Skeletal muscle tissue (tissue), 3 donors: ENCODE measurements at regions not wholly inside any gene's neighbourhood (a gene's known extent, or its start where the extent isn't known, plus 50 kb on each side); places are given as distances from the start of the nearest gene placed in this dataset.
"Not testable (repeated sequence)": the region's sequence is repeated elsewhere in the genome, so short reads cannot be mapped to it uniquely, and the experiment has no call there.

Experiments used
- H3K27ac ChIP-seq: one replicate; pipeline ENCODE4 v1.7.0; 2013; ENCODE audit warnings: mild to moderate bottlenecking, low read depth, low read length, inconsistent platforms
- H3K27me3 ChIP-seq, 3 donors: one replicate each; pipeline ENCODE4 v1.7.0; 2013; ENCODE audit warnings: low read length in 3 of 3; ENCODE audit not compliant: control insufficient read depth in 3 of 3, insufficient read depth in 3 of 3
- H3K36me3 ChIP-seq, 3 donors: one replicate each; pipeline ENCODE4 v1.7.0; 2013; ENCODE audit warnings: low read length in 3 of 3; ENCODE audit not compliant: control insufficient read depth in 3 of 3, insufficient read depth in 3 of 3
- H3K4me1 ChIP-seq, 3 donors: one replicate each; pipeline ENCODE4 v1.7.0; 2013; ENCODE audit warnings: low read length in 3 of 3, mild to moderate bottlenecking in 3 of 3; ENCODE audit not compliant: control insufficient read depth in 3 of 3, insufficient read depth in 3 of 3
- H3K4me3 ChIP-seq, 3 donors: one replicate each; pipeline ENCODE4 v1.7.0; 2013; ENCODE audit warnings: low read length in 3 of 3
- H3K9ac ChIP-seq, 3 donors: one replicate each; pipeline ENCODE4 v1.7.0; 2013; ENCODE audit warnings: low read length in 3 of 3, mild to moderate bottlenecking in 3 of 3, moderate library complexity in 2 of 3, low read depth in 1 of 3
- H3K9me3 ChIP-seq, 3 donors: one replicate each; pipeline ENCODE4 v1.7.0; 2013; ENCODE audit warnings: low read length in 3 of 3; ENCODE audit not compliant: control insufficient read depth in 3 of 3
- donor health status: Osteomylitis.

DNA sequence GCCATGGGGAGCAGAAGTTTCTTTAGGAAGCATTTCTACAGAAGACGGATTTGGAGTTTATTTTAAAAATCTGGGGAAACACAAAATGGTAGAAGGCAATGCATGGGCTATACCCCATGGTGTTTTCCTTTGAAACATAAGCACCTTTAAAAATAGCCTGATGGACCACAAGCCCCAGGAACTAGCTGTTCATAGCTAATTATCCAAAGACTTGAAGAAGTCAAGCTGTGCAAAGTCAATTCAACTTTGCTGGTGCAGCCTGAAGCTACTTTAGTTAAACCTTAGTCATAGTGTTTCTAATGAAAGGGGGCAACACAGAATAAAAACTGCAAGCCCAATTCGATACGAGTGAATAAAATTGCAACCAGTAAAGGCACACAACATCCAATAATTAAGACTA lies 732.5 kb downstream of the GALC start:
- Histone ChIP-seq H3K4me1 (no peaks in the 10 kb centered on the region), H3K9me3 (peaks cover 0 to 2% (median 0%) of the 10 kb centered on the region in 3 donors), H3K36me3 (no peaks in the 10 kb centered on the region), H3K4me3 (no peak overlapping the region), H3K9ac (no peak overlapping the region), H3K27me3 (no peaks in the 10 kb centered on the region), H3K27ac (no peak overlapping the region)

DNA sequence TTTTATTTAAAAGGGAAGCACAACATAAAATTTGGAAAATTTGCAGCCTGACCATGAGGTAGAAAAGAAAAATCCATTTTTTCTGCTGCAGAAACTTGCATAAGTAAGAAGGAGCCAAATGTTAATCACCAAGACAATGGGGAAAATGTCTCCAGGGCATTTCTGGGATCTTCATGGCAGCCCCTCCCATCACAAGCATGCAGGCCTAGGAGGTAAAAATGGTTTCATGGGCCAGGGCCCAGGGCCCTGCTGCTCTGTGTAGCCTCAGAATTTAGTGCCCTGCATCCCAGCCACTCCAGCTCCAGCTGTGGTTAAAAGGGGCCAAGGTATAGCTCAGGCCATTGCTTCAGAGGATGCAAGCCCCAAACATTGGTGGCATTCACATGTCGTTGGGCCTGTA lies 735.6 kb downstream of the GALC start:
- Histone ChIP-seq H3K27me3 (no peaks in the 10 kb centered on the region), H3K36me3 (no peaks in the 10 kb centered on the region), H3K4me3 (no peak overlapping the region), H3K27ac (no peak overlapping the region), H3K9me3 (no peaks in the 10 kb centered on the region), H3K4me1 (no peaks in the 10 kb centered on the region), H3K9ac (no peak overlapping the region)

DNA sequence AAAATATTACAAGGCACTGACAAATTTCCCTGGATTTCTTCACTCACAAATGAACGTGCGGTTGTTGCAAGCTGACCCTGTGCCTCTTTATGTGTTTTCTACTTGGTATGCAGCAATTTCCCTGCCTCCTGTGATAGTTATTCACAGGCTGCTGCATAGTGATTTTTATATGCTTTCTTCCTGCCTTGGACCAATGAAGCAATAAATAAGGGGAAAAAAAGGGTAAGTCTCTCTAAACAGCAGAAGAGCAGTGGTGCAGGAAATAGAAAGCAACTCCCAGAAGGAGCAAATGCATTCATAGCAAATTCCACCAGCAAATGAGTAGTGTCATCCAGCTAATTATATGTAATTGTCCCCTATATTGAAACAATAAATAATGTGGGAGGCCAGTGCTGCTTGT lies 737.9 kb downstream of the GALC start:
- Histone ChIP-seq H3K4me1 (no peaks in the 10 kb centered on the region), H3K4me3 (no peak overlapping the region), H3K9ac (no peak overlapping the region), H3K9me3 (no peaks in the 10 kb centered on the region), H3K27me3 (no peaks in the 10 kb centered on the region), H3K27ac (no peak overlapping the region), H3K36me3 (no peaks in the 10 kb centered on the region)

DNA sequence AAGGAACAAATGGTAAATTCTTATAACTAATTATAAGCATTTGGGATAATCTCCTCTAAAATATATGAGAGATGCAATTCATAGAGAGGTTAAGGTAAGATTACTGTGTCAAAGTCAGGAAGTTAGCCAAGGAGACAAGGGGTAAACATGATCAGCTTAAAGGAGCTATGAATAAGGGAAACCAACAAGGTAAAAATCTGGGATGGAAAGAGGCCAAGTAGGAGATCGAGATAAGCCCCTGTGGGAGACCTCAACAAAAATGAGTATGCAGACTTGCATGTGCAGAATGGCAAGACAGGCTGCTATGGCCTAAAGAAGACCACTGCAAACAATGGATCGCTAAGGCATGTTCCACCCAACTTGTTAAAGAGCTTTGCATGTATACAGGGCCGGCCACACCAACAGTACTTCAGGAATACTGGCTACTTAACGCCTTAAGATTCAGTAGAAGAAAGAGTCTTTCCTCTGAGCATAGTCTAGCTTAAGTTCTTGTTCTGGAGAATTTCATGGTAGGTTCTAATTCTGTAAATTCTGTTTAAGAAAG lies 738.6 kb downstream of the GALC start:
- Histone ChIP-seq H3K9ac (no peak overlapping the region), H3K4me1 (no peaks in the 10 kb centered on the region), H3K4me3 (no peak overlapping the region), H3K27ac (no peak overlapping the region), H3K36me3 (no peaks in the 10 kb centered on the region), H3K27me3 (no peaks in the 10 kb centered on the region), H3K9me3 (no peaks in the 10 kb centered on the region)

DNA sequence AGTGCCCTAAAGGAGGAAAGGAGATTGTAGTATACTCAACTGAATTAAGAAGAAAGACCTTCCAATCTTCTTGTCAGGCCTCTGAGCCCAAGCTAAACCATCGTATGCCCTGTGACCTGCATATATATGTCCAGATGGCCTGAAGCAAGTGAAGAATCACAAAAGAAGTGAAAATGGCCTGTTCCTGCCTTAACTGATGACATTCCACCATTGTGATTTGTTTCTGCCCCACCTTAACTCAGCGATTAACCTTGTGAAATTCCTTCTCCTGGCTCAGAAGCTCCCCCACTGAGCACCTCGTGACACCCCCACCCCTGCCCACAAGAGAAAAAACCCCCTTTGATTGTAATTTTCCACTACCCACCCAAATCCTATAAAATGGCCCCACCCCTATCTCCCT lies 739.2 kb downstream of the GALC start:
- not testable (repeated sequence) for H3K36me3 ChIP-seq, H3K4me3 ChIP-seq, H3K27ac ChIP-seq, H3K27me3 ChIP-seq, H3K9me3 ChIP-seq, H3K9ac ChIP-seq, H3K4me1 ChIP-seq

DNA sequence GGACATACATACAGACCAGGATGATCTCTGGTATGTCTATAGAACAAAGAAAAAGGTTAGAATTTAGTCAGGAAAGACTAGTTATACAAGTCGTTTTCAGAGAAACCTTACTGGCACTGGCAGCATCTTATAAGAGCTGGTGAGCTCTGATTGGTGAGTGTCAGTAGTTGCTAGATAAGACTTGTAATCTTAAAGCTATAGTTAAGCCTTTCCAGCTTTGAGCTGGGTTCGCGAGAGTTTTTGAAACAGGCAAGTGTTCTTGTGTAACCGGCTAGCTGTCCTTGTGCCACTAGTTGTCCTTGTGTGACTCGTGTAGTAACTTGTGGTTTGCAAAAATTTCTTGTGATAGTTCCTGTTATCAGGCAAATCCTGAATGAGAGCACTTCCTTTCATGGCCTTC lies 740.9 kb downstream of the GALC start:
- no peak overlapping the region for H3K9ac ChIP-seq
- H3K36me3 ChIP-seq: no peaks in the 10 kb centered on the region
- H3K9me3 ChIP-seq: peaks cover 0 to 2% (median 0%) of the 10 kb centered on the region in 3 donors
- no peak overlapping the region for H3K27ac ChIP-seq
- H3K4me3 ChIP-seq: no peak overlapping the region
- H3K4me1 ChIP-seq: no peaks in the 10 kb centered on the region
- no peaks in the 10 kb centered on the region for H3K27me3 ChIP-seq

DNA sequence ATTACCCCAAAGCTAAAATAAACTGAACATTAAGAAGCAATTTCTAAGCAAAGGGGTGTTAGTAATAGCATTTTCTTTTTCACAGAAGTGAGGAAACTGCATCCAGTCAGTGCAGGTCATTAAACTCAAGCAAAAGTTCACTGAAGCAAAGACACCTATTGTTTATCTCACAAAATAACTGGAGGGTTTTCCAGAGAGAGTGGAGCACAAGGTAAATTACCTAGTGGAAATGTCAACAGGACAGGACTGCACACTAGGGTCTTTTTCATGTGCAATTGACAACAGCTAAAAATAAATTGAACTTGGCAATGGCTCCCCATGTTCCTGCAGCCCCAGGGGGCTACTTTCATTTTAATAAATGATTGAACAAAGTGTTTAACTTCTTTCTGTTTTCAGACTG lies 742.0 kb downstream of the GALC start:
- H3K4me1 ChIP-seq: no peaks in the 10 kb centered on the region
- H3K9me3 ChIP-seq: peaks cover 0 to 2% (median 0%) of the 10 kb centered on the region in 3 donors

DNA sequence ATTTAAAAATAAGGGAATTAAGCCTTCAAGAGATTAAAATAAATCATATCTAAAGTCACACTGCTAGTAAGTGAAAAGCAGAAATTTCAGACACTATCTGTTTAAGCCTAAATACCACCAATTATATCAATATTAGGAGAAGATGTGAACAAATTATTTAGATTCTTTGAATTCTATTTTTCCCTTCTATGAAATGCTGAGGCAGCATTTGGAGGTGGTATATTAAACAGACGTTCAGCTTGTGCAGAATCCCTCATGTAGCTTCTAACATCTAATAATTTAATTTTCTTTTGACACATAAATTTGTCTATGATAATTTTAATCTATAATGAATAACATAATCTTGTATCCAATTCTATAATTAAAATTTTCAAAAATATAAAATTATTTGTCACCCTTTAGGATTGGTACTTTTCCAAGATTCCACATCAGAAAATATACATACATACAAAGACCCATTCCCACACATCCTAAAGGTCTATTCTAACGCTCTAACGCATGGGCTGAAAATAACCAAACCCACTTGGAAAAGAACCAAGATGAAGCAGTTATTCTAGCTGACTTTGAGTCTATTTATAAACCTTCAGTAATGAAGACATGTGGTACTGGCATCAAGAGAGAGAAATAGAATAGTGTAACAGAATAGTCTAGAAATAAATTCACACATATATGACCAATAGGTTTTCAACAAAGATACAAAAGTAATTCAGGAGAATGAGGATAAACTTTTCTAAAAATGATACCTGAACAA lies 751.8 kb downstream of the GALC start:
- Histone ChIP-seq H3K36me3 (no peaks in the 10 kb centered on the region), H3K4me1 (no peaks in the 10 kb centered on the region), H3K9me3 (no peaks in the 10 kb centered on the region), H3K27ac (no peak overlapping the region), H3K9ac (no peak overlapping the region), H3K27me3 (no peaks in the 10 kb centered on the region), H3K4me3 (no peak overlapping the region)

More for the DNA sequence above, 742.0 kb downstream of the GALC start:
- Histone ChIP-seq H3K9ac (no peak overlapping the region), H3K27me3 (no peaks in the 10 kb centered on the region), H3K27ac (no peak overlapping the region), H3K36me3 (no peaks in the 10 kb centered on the region), H3K4me3 (no peak overlapping the region)

DNA sequence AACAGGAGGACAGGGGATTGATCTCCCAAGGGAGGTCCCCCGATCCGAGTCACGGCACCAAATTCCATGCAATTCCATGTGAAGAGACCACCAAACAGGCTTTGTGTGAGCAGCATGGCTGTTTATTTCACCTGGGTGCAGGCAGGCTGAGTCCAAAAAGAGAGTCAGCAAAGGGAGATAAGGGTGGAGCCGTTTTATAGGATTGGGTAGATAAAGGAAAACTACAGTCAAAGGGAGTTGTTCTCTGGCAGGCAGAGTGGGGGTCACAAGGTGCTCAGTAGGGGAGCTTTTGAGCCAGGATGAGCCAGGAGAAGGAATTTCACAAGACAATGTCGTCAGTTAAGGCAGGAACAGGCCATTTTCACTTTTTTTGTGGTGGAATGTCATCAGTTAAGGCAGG lies 752.7 kb downstream of the GALC start:
- not testable (repeated sequence) for H3K4me1 ChIP-seq, H3K9ac ChIP-seq, H3K4me3 ChIP-seq, H3K27me3 ChIP-seq, H3K36me3 ChIP-seq, H3K27ac ChIP-seq, H3K9me3 ChIP-seq

DNA sequence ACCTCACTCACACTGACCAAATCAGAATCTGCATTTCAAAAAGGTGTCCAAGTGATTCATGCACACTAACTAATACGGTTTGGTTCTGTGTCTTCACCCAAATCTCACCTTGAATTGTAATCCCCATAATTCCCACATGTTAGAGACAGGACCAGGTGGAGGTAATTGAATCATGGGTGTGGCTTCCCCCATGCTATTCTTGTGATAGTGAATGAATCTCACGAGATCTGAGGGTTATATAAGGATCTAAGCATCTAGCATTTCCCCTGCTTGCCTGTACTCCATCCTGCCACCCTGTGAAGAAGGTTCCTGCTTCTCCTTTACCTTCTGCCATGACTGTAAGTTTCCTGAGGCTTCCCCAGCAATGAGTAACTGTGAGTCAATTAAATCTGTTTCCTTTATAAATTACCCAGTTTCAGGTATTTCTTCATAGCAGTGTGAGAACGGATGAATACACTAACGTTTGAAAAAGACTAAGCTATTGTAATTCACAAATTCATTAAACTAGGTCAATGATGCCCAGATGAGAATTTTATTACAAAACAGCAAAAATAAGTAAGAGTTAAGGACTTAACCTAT lies 759.1 kb downstream of the GALC start:
- Histone ChIP-seq H3K9me3 (peaks cover 0 to 2% (median 0%) of the 10 kb centered on the region in 3 donors), H3K36me3 (no peaks in the 10 kb centered on the region), H3K9ac (no peak overlapping the region), H3K4me3 (no peak overlapping the region), H3K27me3 (no peaks in the 10 kb centered on the region), H3K4me1 (no peaks in the 10 kb centered on the region), H3K27ac (no peak overlapping the region)
